IPS-20b (cell line): ENCODE measurements at regions not wholly inside any gene's neighbourhood (a gene's known extent, or its start where the extent isn't known, plus 50 kb on each side); places are given as distances from the start of the nearest gene placed in this dataset.

Experiments
- H3K27ac ChIP-seq: one replicate; pipeline ENCODE4 v1.5.1; 2013; ENCODE audit warnings: low read length
- H3K27me3 ChIP-seq: 2 replicates; pipeline ENCODE4 v1.6.1; 2013; ENCODE audit warnings: mild to moderate bottlenecking, low read length, inconsistent platforms; ENCODE audit not compliant: insufficient read depth
- H3K36me3 ChIP-seq: 2 replicates; pipeline ENCODE4 v1.6.1; 2013; ENCODE audit warnings: low read depth, mild to moderate bottlenecking, inconsistent platforms, low read length, moderate library complexity; ENCODE audit not compliant: insufficient read depth
- H3K4me1 ChIP-seq: 2 replicates; pipeline ENCODE4 v1.6.1; 2013; ENCODE audit warnings: mild to moderate bottlenecking, control low read depth, inconsistent platforms, low read length, moderate library complexity; ENCODE audit not compliant: insufficient read depth
- H3K4me3 ChIP-seq: 2 replicates; pipeline ENCODE4 v1.5.1; 2013; ENCODE audit warnings: mild to moderate bottlenecking, low read length, inconsistent platforms
- H3K9ac ChIP-seq: 2 replicates; pipeline ENCODE4 v1.6.1; 2013; ENCODE audit warnings: low read depth, mild to moderate bottlenecking, inconsistent platforms, low read length, moderate library complexity
- H3K9me3 ChIP-seq: 2 replicates; pipeline ENCODE4 v1.6.1; 2013; ENCODE audit warnings: mild to moderate bottlenecking, low read depth, low read length, inconsistent platforms; ENCODE audit not compliant: insufficient read depth

GRCh38 chr9:1386420-1386819, 336.3 kb downstream of the DMRT2 start:
- Histone ChIP-seq H3K9ac (no peak overlapping the region), H3K27ac (no peak overlapping the region), H3K36me3 (no peaks in the 10 kb centered on the region), H3K27me3 (no peaks in the 10 kb centered on the region), H3K4me3 (no peak overlapping the region), H3K9me3 (no peaks in the 10 kb centered on the region), H3K4me1 (no peaks in the 10 kb centered on the region)

GRCh38 chr9:1388216-1388615, 338.1 kb downstream of the DMRT2 start:
- Histone ChIP-seq H3K9ac (no peak overlapping the region), H3K36me3 (no peaks in the 10 kb centered on the region), H3K4me1 (no peaks in the 10 kb centered on the region), H3K27me3 (no peaks in the 10 kb centered on the region), H3K27ac (no peak overlapping the region), H3K4me3 (no peak overlapping the region), H3K9me3 (no peaks in the 10 kb centered on the region)

- Histone ChIP-seq H3K27ac (no peak overlapping the region), H3K4me1 (no peaks in the 10 kb centered on the region), H3K36me3 (no peaks in the 10 kb centered on the region), H3K9me3 (no peaks in the 10 kb centered on the region), H3K27me3 (no peaks in the 10 kb centered on the region), H3K4me3 (no peak overlapping the region), H3K9ac (no peak overlapping the region)
Observed at GRCh38 chr9:1400983-1401382, 350.8 kb downstream of the DMRT2 start.

- Histone ChIP-seq H3K27ac (no peak overlapping the region), H3K9ac (no peak overlapping the region), H3K9me3 (no peaks in the 10 kb centered on the region), H3K27me3 (no peaks in the 10 kb centered on the region), H3K4me1 (no peaks in the 10 kb centered on the region), H3K4me3 (no peak overlapping the region), H3K36me3 (no peaks in the 10 kb centered on the region)
Observed at GRCh38 chr9:1404940-1405339, 354.8 kb downstream of the DMRT2 start.

GRCh38 chr9:1411826-1412225, 361.7 kb downstream of the DMRT2 start:
- no peak overlapping the region for H3K4me3 ChIP-seq

GRCh38 chr9:1414711-1415131, 364.6 kb downstream of the DMRT2 start:
- Histone ChIP-seq H3K27me3 (no peaks in the 10 kb centered on the region), H3K9ac (no peak overlapping the region), H3K36me3 (no peaks in the 10 kb centered on the region), H3K27ac (no peak overlapping the region), H3K4me1 (no peaks in the 10 kb centered on the region), H3K9me3 (no peaks in the 10 kb centered on the region), H3K4me3 (no peak overlapping the region)

More at GRCh38 chr9:1411826-1412225, 361.7 kb downstream of the DMRT2 start:
- Histone ChIP-seq H3K4me1 (no peaks in the 10 kb centered on the region), H3K9ac (no peak overlapping the region), H3K27me3 (no peaks in the 10 kb centered on the region), H3K27ac (no peak overlapping the region), H3K36me3 (no peaks in the 10 kb centered on the region), H3K9me3 (no peaks in the 10 kb centered on the region)

- Histone ChIP-seq H3K4me3 (no peak overlapping the region), H3K27ac (no peak overlapping the region), H3K36me3 (no peaks in the 10 kb centered on the region), H3K9me3 (no peaks in the 10 kb centered on the region), H3K4me1 (no peaks in the 10 kb centered on the region), H3K27me3 (no peaks in the 10 kb centered on the region), H3K9ac (no peak overlapping the region)
Observed at GRCh38 chr9:1415146-1415545, 365.0 kb downstream of the DMRT2 start.

GRCh38 chr9:1416261-1416660, 366.1 kb downstream of the DMRT2 start:
- Histone ChIP-seq H3K27me3 (no peaks in the 10 kb centered on the region), H3K4me1 (no peaks in the 10 kb centered on the region), H3K4me3 (no peak overlapping the region), H3K9ac (no peak overlapping the region), H3K27ac (no peak overlapping the region), H3K36me3 (no peaks in the 10 kb centered on the region), H3K9me3 (no peaks in the 10 kb centered on the region)

- Histone ChIP-seq H3K9me3 (peaks cover 15% of the 10 kb centered on the region; the same call in 1 of the 2 replicates), H3K36me3 (no peaks in the 10 kb centered on the region), H3K27me3 (no peaks in the 10 kb centered on the region), H3K4me3 (no peak overlapping the region), H3K27ac (no peak overlapping the region), H3K4me1 (no peaks in the 10 kb centered on the region), H3K9ac (no peak overlapping the region)
Observed at GRCh38 chr9:1421436-1421835, 371.3 kb downstream of the DMRT2 start.

GRCh38 chr9:1427875-1428274, 377.7 kb downstream of the DMRT2 start:
- no peak overlapping the region for H3K27ac ChIP-seq
- H3K4me3 ChIP-seq, result no peak overlapping the region
- H3K9ac ChIP-seq, result no peak overlapping the region
- H3K27me3 ChIP-seq, result no peaks in the 10 kb centered on the region
- H3K9me3 ChIP-seq, result peaks cover 15% of the 10 kb centered on the region; the same call in 1 of the 2 replicates
- no peaks in the 10 kb centered on the region for H3K4me1 ChIP-seq
- H3K36me3 ChIP-seq, result no peaks in the 10 kb centered on the region

- Histone ChIP-seq H3K36me3 (no peaks in the 10 kb centered on the region), H3K27me3 (no peaks in the 10 kb centered on the region), H3K27ac (no peak overlapping the region)
Observed at GRCh38 chr9:1429297-1429696, 379.1 kb downstream of the DMRT2 start.

GRCh38 chr9:1431461-1431860, 381.3 kb downstream of the DMRT2 start:
- Histone ChIP-seq H3K27ac (no peak overlapping the region), H3K36me3 (no peaks in the 10 kb centered on the region), H3K9ac (no peak overlapping the region), H3K27me3 (no peaks in the 10 kb centered on the region), H3K9me3 (no peaks in the 10 kb centered on the region), H3K4me1 (no peaks in the 10 kb centered on the region), H3K4me3 (no peak overlapping the region)

More at GRCh38 chr9:1429297-1429696, 379.1 kb downstream of the DMRT2 start:
- Histone ChIP-seq H3K4me3 (no peak overlapping the region), H3K9me3 (peaks cover 15% of the 10 kb centered on the region; the same call in 1 of the 2 replicates), H3K9ac (no peak overlapping the region), H3K4me1 (no peaks in the 10 kb centered on the region)
